AG08396 (cell line): ENCODE measurements at regions not wholly inside any gene's neighbourhood (a gene's known extent, or its start where the extent isn't known, plus 50 kb on each side); places are given as distances from the start of the nearest gene placed in this dataset.
A peak's percentile ranks its signal among the peaks of the same experiment; 100 is the strongest.

ENCODE experiments used
- DNase-seq: peaks from one replicate; pipeline ENCODE4 v3.0.0; 2012; ENCODE audit warnings: low spot score, mixed read lengths

GRCh38 chr10:36114913-36115312, 472.8 kb upstream of the FZD8 start:
- DNase-seq, result peak; percentile 22

- no peak for DNase-seq
These were observed 472.0 kb upstream of the FZD8 start for GRCh38 chr10:36114141-36114540.

- DNase-seq, result no peak
These were observed 469.6 kb upstream of the FZD8 start for GRCh38 chr10:36111676-36112075.

- no peak for DNase-seq
These were observed 468.0 kb upstream of the FZD8 start for GRCh38 chr10:36110097-36110496.

GRCh38 chr10:36109399-36110023, 467.4 kb upstream of the FZD8 start:
- DNase-seq, result no peak

GRCh38 chr10:36097696-36098095, 455.6 kb upstream of the FZD8 start:
- no peak for DNase-seq

GRCh38 chr10:36096576-36096975, 454.5 kb upstream of the FZD8 start:
- no peak for DNase-seq

- DNase-seq, result no peak
These were observed 452.0 kb upstream of the FZD8 start for GRCh38 chr10:36094096-36094495.

- no peak for DNase-seq
These were observed 450.0 kb upstream of the FZD8 start for GRCh38 chr10:36092116-36092515.

- no peak for DNase-seq
These were observed 448.9 kb upstream of the FZD8 start for GRCh38 chr10:36091007-36091406.

GRCh38 chr10:36089790-36090440, 447.8 kb upstream of the FZD8 start:
- DNase-seq, result no peak

- no peak for DNase-seq
These were observed 445.2 kb upstream of the FZD8 start for GRCh38 chr10:36087006-36088005.

GRCh38 chr10:36075196-36075595, 433.1 kb upstream of the FZD8 start:
- DNase-seq, result no peak

GRCh38 chr10:36073796-36074345, 431.8 kb upstream of the FZD8 start:
- DNase-seq, result no peak

- no peak for DNase-seq
These were observed 426.4 kb upstream of the FZD8 start for GRCh38 chr10:36068542-36068941.

GRCh38 chr10:36067748-36068147, 425.7 kb upstream of the FZD8 start:
- DNase-seq, result no peak

- DNase-seq, result no peak
These were observed 424.8 kb upstream of the FZD8 start for GRCh38 chr10:36066850-36067249.

GRCh38 chr10:36066102-36066501, 424.0 kb upstream of the FZD8 start:
- DNase-seq, result no peak

- DNase-seq, result no peak
These were observed 421.3 kb upstream of the FZD8 start for GRCh38 chr10:36063396-36063795.

- DNase-seq, result no peak
These were observed 415.6 kb upstream of the FZD8 start for GRCh38 chr10:36057731-36058130.

GRCh38 chr10:36057180-36057579, 415.1 kb upstream of the FZD8 start:
- DNase-seq, result no peak

- DNase-seq, result no peak
These were observed 411.7 kb upstream of the FZD8 start for GRCh38 chr10:36053775-36054174.

- DNase-seq, result no peak
These were observed 411.2 kb upstream of the FZD8 start for GRCh38 chr10:36053271-36053670.
